Ovary (tissue), 7 donors: ENCODE measurements at regions not wholly inside any gene's neighbourhood (a gene's known extent, or its start where the extent isn't known, plus 50 kb on each side); places are given as distances from the start of the nearest gene placed in this dataset.

ENCODE experiments used
- DNase-seq, 5 donors: peaks; one replicate each; pipeline ENCODE4 v3.0.0-alpha.2; 2019 to 2020
- H3K27ac ChIP-seq, 2 donors: fragments of 200-600 bp; one replicate each; pipeline versions ENCODE4 v1.5.1 to v1.8.0; 2019 to 2022
- H3K27me3 ChIP-seq: fragments of 200-600 bp; one replicate; pipeline ENCODE4 v1.8.0; 2022
- H3K36me3 ChIP-seq: fragments of 200-600 bp; sonication (generic); one replicate; pipeline ENCODE4 v1.5.1; 2019
- H3K4me1 ChIP-seq: one replicate; pipeline ENCODE4 v1.8.1; 2013; ENCODE audit warnings: mild to moderate bottlenecking, moderate library complexity; ENCODE audit not compliant: insufficient read depth
- H3K4me3 ChIP-seq: fragments of 200-600 bp; sonication (generic); one replicate; pipeline ENCODE4 v1.5.1; 2017
- H3K9me3 ChIP-seq, 2 donors: fragments of 200-600 bp in 1 of 2; sonication (generic) in 1 of 2; one replicate each; pipeline versions ENCODE4 v1.5.1 to v1.8.1; 2013 to 2019; ENCODE audit warnings: mild to moderate bottlenecking in 1 of 2, moderate library complexity in 1 of 2
- EP300 ChIP-seq: sonication (generic); formaldehyde crosslinking; IDR thresholded peaks from one replicate; pipeline ENCODE4 v1.6.1; 2017; ENCODE audit warnings: antibody characterized with exemption
- POLR2A ChIP-seq: fragments of 450-650 bp; IDR thresholded peaks from one replicate; pipeline ENCODE4 v1.6.1; 2017; ENCODE audit warnings: antibody characterized with exemption, mild to moderate bottlenecking, moderate library complexity
- WGBS, 3 donors: extraction: QIAGEN DNeasy Blood & Tissue Kit in 1 of 3; methylation state at CpG; one replicate each; pipeline versions ENCODE4 v1.1.5 to v1.1.7; 2013 to 2017; 5-methylcytosine and 5-hydroxymethylcytosine counted together
- intact Hi-C, 4 donors: fragments of 100-400 bp; cut with DNase I; formaldehyde crosslinking; loops; one replicate each; pipeline versions ENCODE4 v1.11.0 to v1.15.1; 2022 to 2023
- TF ChIP-seq, protein P1 (sequence below), 3 donors: fragments of 450-650 bp in 2 of 3; fragments of 200-600 bp in 1 of 3; IDR thresholded peaks; one replicate each; pipeline versions ENCODE4 v1.5.1 to v1.8.0; 2016 to 2022; ENCODE audit warnings: antibody characterized with exemption in 3 of 3, mild to moderate bottlenecking in 1 of 3
- donor health status: DM: no; HTN: no; CAD: no; lungs with moderate emphysema.
- donor health status: DM: no; HTN: no; CAD: no.
- donor health status: Bipolar disorder and iron deficiency.
- donor health status: DM: no; HTN: no; CAD: no.
- donor health status: DM: yes; HTN: yes; CAD: no.

DNA sequence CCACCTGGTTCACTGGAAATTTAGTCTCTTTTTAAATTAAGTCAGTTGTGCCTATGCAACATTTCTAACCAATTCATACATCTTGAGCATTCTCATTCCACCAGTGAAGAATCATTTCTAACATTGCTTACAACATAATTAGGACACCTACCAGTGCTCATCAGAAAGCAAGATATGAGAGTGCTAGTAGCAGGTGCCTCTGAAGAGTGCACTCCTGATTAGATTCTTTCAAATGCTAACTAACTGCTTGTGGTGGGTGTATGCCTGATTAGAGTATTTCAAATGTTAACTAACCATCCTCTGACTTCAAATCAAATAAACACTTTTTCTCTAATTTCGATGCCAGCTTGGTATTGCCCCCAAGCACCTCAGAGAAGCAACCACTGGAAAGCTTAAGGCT lies 124.3 kb upstream of the DNAJC10 start:
- WGBS, 3 donors = 67 to 72% (median 68%) methylated on average over 1 of the region's 1 CpG
- intact Hi-C loops = loop anchor here in 2 of 4 donors (1.0 to 10.0 kb wide), 2 partner anchors 41 to 53 kb away; no protein-coding TSS in a partner anchor
- Histone ChIP-seq H3K27me3 (no peaks in the 10 kb centered on the region), H3K4me1 (no peaks in the 10 kb centered on the region), H3K36me3 (no peaks in the 10 kb centered on the region), H3K4me3 (no peak overlapping the region), H3K27ac (no peak overlapping the region), H3K9me3 (no peaks in the 10 kb centered on the region)
- TF ChIP-seq, protein P1, sequence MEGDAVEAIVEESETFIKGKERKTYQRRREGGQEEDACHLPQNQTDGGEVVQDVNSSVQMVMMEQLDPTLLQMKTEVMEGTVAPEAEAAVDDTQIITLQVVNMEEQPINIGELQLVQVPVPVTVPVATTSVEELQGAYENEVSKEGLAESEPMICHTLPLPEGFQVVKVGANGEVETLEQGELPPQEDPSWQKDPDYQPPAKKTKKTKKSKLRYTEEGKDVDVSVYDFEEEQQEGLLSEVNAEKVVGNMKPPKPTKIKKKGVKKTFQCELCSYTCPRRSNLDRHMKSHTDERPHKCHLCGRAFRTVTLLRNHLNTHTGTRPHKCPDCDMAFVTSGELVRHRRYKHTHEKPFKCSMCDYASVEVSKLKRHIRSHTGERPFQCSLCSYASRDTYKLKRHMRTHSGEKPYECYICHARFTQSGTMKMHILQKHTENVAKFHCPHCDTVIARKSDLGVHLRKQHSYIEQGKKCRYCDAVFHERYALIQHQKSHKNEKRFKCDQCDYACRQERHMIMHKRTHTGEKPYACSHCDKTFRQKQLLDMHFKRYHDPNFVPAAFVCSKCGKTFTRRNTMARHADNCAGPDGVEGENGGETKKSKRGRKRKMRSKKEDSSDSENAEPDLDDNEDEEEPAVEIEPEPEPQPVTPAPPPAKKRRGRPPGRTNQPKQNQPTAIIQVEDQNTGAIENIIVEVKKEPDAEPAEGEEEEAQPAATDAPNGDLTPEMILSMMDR (IDR thresholded peaks at IDR 0.05) = no peak
- no peak for DNase-seq

DNA sequence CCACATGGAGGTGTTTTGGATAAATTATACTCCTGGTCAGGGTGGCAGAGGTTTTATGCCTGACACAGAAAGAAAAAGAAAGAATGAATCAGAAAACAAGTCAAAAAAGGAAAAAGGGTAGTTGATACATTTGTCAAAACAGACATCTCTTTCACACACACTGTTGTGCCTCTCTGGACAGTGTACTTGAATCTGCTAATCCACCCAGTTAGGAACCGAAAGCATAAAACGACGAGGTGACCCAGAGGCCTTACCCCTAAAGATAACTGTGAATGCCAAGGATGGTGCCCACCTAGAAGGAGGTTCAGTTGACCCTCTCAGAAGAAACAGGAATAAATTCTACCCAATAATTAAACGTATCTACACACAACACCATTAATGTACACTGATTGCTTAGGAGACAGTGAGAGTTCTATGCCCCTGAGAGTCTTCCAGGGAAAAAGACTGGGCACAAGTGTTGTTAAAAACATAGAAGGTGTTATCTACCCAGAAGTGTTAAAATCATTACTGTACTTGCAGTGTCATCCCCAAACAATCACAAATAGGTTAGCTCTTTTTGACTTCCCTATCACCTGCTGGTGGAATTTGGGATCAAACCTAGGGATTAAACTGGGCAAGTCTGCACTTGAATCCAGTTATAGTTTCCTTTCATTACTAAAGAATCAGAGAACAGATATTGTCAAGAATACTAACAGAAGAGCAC lies 123.2 kb upstream of the DNAJC10 start:
- 84 to 92% (median 86%) methylated on average over 4 of the region's 4 CpGs for WGBS, 3 donors

DNA sequence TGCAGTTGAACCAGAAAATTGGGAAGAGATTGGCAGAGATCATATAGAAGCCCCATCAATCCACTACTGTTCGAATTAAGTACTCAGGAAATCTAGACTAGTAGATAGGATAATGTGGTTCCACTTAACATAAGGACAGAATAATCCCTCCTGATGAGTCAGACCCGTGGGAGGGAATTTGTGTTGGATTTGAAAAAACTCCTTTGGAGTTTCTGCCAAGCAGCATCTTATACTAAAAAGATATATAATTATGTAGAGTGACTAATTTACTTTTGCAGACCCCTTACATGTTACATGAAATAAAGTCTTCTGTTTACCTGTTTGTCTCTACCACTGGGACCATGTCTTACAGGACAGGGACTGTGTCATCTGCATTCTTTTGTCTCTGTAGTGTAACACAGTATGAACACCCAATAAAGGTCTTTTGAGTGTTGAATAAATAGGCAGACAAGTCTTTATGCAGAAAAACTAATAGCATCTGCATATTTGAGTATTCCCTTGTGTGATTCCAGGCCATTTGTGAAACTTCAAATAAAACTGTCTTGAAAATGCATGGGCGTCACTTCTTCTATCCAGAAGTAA lies 122.6 kb upstream of the DNAJC10 start:
- H3K36me3 ChIP-seq = no peaks in the 10 kb centered on the region
- no peaks in the 10 kb centered on the region for H3K9me3 ChIP-seq
- no peaks in the 10 kb centered on the region for H3K4me1 ChIP-seq
- TF ChIP-seq POLR2A (no peak), EP300 (no peak)
- TF ChIP-seq, protein P1 (IDR thresholded peaks at IDR 0.05) = no peak
- H3K4me3 ChIP-seq = no peak overlapping the region
- DNase-seq = no peak
- intact Hi-C loops = loop anchor here in 1 of 4 donors (10.0 kb wide), 1 partner anchor 51 kb away; no protein-coding TSS in a partner anchor
- no peak overlapping the region for H3K27ac ChIP-seq
- WGBS, 3 donors = 40 to 48% (median 41%) methylated on average over 3 of the region's 3 CpGs
- H3K27me3 ChIP-seq = peaks cover 3% of the 10 kb centered on the region

More for the DNA sequence above, 123.2 kb upstream of the DNAJC10 start:
- no peak for DNase-seq
- Histone ChIP-seq H3K4me1 (no peaks in the 10 kb centered on the region), H3K27me3 (peaks cover 1% of the 10 kb centered on the region), H3K36me3 (no peaks in the 10 kb centered on the region), H3K9me3 (no peaks in the 10 kb centered on the region), H3K27ac (no peak overlapping the region), H3K4me3 (no peak overlapping the region)
- intact Hi-C loops = loop anchor here in 2 of 4 donors (1.0 to 10.0 kb wide), 2 partner anchors 39 to 52 kb away; no protein-coding TSS in a partner anchor
- TF ChIP-seq, protein P1 (IDR thresholded peaks at IDR 0.05) = no peak
- TF ChIP-seq EP300 (no peak), POLR2A (no peak)

DNA sequence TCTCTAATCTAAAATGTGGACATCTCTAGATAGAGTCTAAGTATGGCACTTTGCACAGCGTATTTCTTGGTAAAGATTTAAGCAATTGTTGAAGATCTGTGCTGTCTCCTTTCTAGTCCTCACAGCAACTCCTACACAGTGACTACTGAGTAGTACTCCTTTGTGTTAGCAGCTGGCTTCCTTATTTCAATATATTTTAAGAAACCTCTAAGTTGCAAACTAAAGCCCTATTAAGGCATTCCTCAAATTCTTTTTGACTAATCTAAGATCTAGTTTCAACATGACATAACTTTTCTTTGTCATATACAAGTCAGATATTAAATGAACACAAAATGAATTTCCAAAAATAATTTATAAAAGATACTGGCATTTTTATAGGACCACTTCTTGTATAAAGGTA lies 121.8 kb upstream of the DNAJC10 start:
- Histone ChIP-seq H3K4me3 (no peak overlapping the region), H3K27ac (no peak overlapping the region), H3K27me3 (peaks cover 3% of the 10 kb centered on the region), H3K36me3 (no peaks in the 10 kb centered on the region), H3K4me1 (no peaks in the 10 kb centered on the region), H3K9me3 (no peaks in the 10 kb centered on the region)
- no peak for DNase-seq
- TF ChIP-seq, protein P1 (IDR thresholded peaks at IDR 0.05) = no peak
- TF ChIP-seq EP300 = no peak
- no peak for TF ChIP-seq POLR2A
- WGBS, 3 donors = 62 to 73% (median 72%) methylated on average over 1 of the region's 1 CpG
- intact Hi-C loops = loop anchor here in 1 of 4 donors (10.0 kb wide), 1 partner anchor 51 kb away; no protein-coding TSS in a partner anchor
